GM06990 (cell line): ENCODE measurements at regions not wholly inside any gene's neighbourhood (a gene's known extent, or its start where the extent isn't known, plus 50 kb on each side); places are given as distances from the start of the nearest gene placed in this dataset.

Experiments used
- DNase-seq: peaks from one replicate; pipeline ENCODE4 v3.0.0-alpha.2; 2011; ENCODE audit not compliant: insufficient read length; ENCODE audit errors: extremely low read depth
- H3K27me3 ChIP-seq: replicated peaks from 2 replicates; pipeline ENCODE4 v1.6.0; 2011; ENCODE audit warnings: low read length; ENCODE audit not compliant: control insufficient read depth, insufficient read depth
- H3K36me3 ChIP-seq: 2 replicates; pipeline ENCODE4 v1.5.1; 2011; ENCODE audit warnings: low read length; ENCODE audit not compliant: control insufficient read depth, insufficient read depth
- H3K4me3 ChIP-seq: replicated peaks from 2 replicates; pipeline ENCODE4 v1.5.1; 2011; ENCODE audit warnings: low read depth, mild to moderate bottlenecking, control low read depth, low read length
- TF ChIP-seq, protein P1 (sequence below): IDR thresholded peaks from 2 replicates; pipeline ENCODE4 v1.5.1; 2011; ENCODE audit warnings: low read length, control low read depth, mild to moderate bottlenecking, inconsistent platforms; ENCODE audit not compliant: insufficient read depth, poor library complexity, severe bottlenecking

DNA sequence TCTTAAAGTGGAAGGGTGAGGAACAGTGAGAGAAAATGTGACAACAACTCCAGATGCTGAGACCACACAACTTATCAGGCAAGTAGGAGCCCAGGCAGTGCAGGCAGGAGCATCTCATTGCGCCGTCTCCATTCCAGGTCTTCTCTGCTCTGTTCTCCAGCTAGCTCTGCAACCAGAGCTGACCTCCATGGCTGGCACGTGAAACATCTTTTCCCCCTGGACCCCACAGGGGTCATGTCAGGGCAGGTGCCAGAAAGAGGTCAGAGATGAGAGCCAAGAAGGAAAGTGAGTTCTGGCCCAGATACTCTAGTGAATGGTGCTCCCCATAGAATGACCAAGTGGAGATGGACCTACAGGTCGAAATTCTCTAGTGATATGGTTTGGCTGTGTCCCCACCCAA, 281.4 kb downstream of the SMOC2 start:
- TF ChIP-seq, protein P1, sequence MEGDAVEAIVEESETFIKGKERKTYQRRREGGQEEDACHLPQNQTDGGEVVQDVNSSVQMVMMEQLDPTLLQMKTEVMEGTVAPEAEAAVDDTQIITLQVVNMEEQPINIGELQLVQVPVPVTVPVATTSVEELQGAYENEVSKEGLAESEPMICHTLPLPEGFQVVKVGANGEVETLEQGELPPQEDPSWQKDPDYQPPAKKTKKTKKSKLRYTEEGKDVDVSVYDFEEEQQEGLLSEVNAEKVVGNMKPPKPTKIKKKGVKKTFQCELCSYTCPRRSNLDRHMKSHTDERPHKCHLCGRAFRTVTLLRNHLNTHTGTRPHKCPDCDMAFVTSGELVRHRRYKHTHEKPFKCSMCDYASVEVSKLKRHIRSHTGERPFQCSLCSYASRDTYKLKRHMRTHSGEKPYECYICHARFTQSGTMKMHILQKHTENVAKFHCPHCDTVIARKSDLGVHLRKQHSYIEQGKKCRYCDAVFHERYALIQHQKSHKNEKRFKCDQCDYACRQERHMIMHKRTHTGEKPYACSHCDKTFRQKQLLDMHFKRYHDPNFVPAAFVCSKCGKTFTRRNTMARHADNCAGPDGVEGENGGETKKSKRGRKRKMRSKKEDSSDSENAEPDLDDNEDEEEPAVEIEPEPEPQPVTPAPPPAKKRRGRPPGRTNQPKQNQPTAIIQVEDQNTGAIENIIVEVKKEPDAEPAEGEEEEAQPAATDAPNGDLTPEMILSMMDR, result no peak
- DNase-seq, result no peak
- Histone ChIP-seq H3K27me3 (no peaks in the 10 kb centered on the region), H3K4me3 (no peak overlapping the region), H3K36me3 (no peaks in the 10 kb centered on the region)

DNA sequence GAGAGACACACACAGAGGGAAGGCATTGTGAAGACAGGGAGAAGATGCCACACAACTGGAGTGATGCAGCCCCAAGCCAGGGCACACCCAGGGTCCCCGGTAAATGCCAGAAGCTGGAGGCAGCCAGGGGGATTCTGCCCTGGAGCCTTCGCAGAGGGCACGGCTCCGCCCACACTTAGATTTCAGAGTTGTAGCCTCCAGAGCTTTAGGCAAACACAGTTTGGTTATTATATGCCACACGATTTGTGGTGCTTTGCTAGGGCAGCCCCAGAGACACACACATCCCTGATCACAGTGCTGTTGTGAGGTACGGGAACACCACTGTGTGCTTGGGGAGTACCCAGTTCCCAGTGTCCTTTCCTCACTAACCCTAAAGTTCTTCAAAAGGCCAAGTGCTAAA, 280.6 kb downstream of the SMOC2 start:
- TF ChIP-seq, protein P1, result no peak
- H3K36me3 ChIP-seq, result no peaks in the 10 kb centered on the region

DNA sequence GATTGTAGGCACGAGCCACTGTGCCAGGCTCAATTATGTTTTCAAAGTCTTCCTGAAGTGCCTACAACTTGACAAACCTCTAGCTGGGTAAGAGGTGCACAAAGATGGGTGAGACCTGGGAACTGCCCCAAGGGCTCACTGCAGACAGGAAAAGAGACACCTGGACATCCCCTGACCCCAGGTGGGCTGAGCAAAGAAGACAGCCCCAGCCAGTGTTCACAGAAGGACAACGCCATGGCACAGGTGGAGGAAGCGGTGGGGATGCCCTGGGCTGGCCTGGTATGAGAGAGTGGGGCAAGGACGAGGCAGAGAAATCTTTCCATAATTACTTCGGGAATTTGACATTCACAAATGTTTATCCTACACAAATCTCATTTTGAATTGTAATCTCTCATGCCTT, 278.9 kb downstream of the SMOC2 start:
- H3K27me3 ChIP-seq, result no peaks in the 10 kb centered on the region
- no peaks in the 10 kb centered on the region for H3K36me3 ChIP-seq
- no peak overlapping the region for H3K4me3 ChIP-seq
- TF ChIP-seq, protein P1, result no peak
- no peak for DNase-seq

More for the DNA sequence above, 280.6 kb downstream of the SMOC2 start:
- no peaks in the 10 kb centered on the region for H3K27me3 ChIP-seq
- no peak for DNase-seq
- H3K4me3 ChIP-seq, result no peak overlapping the region

DNA sequence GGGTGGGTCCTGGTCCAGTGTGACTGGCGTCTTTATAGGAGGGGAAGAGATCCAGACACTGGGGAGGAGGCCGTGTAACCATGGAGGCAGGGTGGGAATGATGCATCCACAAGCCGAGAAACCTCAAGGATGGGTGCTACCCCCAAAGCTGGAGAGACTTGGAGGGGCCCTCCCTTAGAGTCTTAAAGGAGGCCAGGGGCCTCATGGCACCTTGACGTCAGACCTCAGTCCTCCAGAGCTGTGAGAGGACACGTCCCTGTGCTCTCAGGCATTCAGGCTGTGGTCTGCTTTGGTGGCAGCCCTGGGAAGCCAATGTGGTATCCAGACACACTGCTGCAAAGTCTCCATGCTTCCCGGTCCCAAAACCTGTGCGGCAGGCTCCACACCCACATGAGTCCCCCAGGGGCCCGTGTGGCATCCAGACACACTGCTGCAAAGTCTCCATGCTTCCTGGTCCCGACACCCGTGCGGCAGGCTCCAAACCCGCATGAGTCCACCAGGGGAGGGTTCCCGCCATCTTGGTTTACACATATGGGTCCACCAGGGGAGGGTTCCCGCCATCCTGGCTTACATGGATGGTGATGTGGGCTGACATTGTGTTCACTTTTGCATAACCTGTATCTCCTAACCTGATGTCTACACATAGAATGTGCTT, 278.0 kb downstream of the SMOC2 start:
- H3K27me3 ChIP-seq, result no peaks in the 10 kb centered on the region
- TF ChIP-seq, protein P1, result no peak
- H3K4me3 ChIP-seq, result no peak overlapping the region
- DNase-seq, result no peak
- H3K36me3 ChIP-seq, result no peaks in the 10 kb centered on the region
